Nephron progenitor cell (in vitro differentiated cells): ENCODE measurements at regions not wholly inside any gene's neighbourhood (a gene's known extent, or its start where the extent isn't known, plus 50 kb on each side); places are given as distances from the start of the nearest gene placed in this dataset.
"Not testable (repeated sequence)": the region's sequence is repeated elsewhere in the genome, so short reads cannot be mapped to it uniquely, and the experiment has no call there.

ENCODE experiments used
- DNase-seq: peaks from one replicate; pipeline ENCODE4 v3.0.0; 2021
- H3K27ac Mint-ChIP-seq: 2 replicates; pipeline ENCODE4 v1.8.0; 2021; ENCODE audit warnings: mild to moderate bottlenecking, moderate library complexity, mixed read lengths
- H3K27me3 Mint-ChIP-seq: 2 replicates; pipeline ENCODE4 v1.8.0; 2021; ENCODE audit warnings: mild to moderate bottlenecking, low read depth, mixed read lengths; ENCODE audit not compliant: poor library complexity
- H3K36me3 Mint-ChIP-seq: 2 replicates; pipeline ENCODE4 v1.8.0; 2021; ENCODE audit warnings: low read depth, mixed read lengths
- H3K4me1 Mint-ChIP-seq: 2 replicates; pipeline ENCODE4 v1.8.0; 2021; ENCODE audit warnings: mixed read lengths
- H3K4me3 Mint-ChIP-seq: 2 replicates; pipeline ENCODE4 v1.8.0; 2021; ENCODE audit warnings: mild to moderate bottlenecking, moderate library complexity, mixed read lengths
- H3K9me3 Mint-ChIP-seq: 2 replicates; pipeline ENCODE4 v1.8.0; 2021; ENCODE audit warnings: mild to moderate bottlenecking, moderate library complexity, mixed read lengths
- TF ChIP-seq, protein P1 (sequence below): fragments of 200-600 bp; sonication (generic); IDR thresholded peaks from 2 replicates; pipeline ENCODE4 v1.5.0; 2021; ENCODE audit warnings: antibody characterized with exemption

DNA sequence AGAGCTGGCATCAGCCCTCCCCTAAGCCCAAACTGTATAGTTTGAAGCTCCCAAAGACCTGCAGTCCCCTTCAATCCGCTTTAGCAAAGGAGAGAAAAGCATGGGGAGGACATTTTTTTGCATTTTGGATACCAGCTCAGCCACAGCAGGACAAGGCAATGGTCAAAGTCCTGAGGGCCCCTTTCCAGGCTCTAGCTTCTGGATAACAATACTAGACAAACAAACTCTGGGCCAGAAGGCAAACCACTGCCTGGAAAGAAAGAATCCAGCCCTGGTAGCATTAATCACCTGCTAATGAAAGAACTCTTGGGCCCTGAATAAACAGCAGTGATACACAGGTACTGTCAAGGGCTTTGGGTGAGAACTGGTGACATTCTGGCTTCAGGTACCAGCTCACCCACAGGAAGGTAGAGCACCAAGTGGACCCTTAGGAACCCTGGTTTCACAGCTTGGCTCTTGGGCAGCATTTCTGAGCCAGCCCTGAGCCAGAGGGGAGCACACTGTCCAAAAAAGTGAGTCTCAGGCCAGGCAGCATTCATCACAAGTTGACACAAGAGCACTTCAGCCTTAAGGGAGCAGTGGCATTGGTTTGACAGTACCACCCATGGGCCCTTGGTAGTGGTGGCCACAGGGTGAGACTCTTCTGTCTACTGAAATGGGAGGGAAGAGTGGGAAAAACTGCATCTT, 62.5 kb downstream of the SPIN3 start:
- no peaks in the 10 kb centered on the region for H3K4me1 Mint-ChIP-seq
- TF ChIP-seq, protein P1, sequence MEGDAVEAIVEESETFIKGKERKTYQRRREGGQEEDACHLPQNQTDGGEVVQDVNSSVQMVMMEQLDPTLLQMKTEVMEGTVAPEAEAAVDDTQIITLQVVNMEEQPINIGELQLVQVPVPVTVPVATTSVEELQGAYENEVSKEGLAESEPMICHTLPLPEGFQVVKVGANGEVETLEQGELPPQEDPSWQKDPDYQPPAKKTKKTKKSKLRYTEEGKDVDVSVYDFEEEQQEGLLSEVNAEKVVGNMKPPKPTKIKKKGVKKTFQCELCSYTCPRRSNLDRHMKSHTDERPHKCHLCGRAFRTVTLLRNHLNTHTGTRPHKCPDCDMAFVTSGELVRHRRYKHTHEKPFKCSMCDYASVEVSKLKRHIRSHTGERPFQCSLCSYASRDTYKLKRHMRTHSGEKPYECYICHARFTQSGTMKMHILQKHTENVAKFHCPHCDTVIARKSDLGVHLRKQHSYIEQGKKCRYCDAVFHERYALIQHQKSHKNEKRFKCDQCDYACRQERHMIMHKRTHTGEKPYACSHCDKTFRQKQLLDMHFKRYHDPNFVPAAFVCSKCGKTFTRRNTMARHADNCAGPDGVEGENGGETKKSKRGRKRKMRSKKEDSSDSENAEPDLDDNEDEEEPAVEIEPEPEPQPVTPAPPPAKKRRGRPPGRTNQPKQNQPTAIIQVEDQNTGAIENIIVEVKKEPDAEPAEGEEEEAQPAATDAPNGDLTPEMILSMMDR = no peak
- H3K9me3 Mint-ChIP-seq = peaks cover 83% of the 10 kb centered on the region

DNA sequence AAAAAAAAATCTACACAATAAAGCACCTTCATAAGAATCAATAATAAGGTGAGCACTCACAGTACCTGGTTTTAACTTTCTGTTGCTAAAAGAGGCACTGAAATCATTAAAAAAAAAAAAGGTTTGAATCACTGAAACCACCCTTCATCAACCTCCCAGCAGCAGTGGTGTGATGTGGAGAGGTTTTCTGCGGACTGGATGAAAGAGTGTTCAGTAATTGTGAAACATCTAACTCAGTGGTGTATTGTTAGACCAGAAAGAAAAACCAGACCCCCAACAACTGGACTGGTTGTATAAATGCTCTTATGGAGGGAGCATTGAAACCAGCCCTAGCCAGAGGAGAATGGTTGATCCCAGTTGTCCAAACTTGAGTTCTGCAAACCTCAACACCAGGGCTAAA, 63.2 kb downstream of the SPIN3 start:
- peaks cover 2% of the 10 kb centered on the region for H3K27me3 Mint-ChIP-seq
- H3K27ac Mint-ChIP-seq = no peak overlapping the region
- no peaks in the 10 kb centered on the region for H3K36me3 Mint-ChIP-seq
- H3K4me1 Mint-ChIP-seq = no peaks in the 10 kb centered on the region
- TF ChIP-seq, protein P1 = no peak
- no peak overlapping the region for H3K4me3 Mint-ChIP-seq
- H3K9me3 Mint-ChIP-seq = peaks cover 83% of the 10 kb centered on the region
- DNase-seq = no peak

More for the DNA sequence above, 62.5 kb downstream of the SPIN3 start:
- Mint-ChIP-seq H3K36me3 (no peaks in the 10 kb centered on the region), H3K4me3 (no peak overlapping the region), H3K27me3 (peaks cover 2% of the 10 kb centered on the region), H3K27ac (no peak overlapping the region)
- DNase-seq = no peak

DNA sequence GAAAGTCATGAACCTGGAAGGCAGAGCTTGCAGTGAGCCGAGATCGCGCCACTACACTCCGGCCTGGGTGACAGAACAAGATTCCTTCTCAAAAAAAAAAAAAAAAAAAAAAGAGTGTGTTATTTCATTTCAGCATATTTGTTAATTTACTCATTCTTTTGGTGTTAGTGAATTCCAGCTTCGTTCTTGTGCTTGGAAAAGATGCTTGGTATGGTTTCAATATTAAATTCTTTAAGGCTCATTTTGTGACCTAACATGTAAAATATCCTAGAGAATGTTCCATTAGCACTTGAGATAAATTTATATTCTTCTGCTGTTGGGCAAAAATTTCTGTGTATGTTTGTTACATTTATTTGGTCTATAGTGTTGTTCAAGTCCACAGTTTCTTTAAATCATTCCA, 66.8 kb downstream of the SPIN3 start:
- Mint-ChIP-seq H3K4me1 (no peaks in the 10 kb centered on the region), H3K27me3 (peaks cover 8% of the 10 kb centered on the region), H3K4me3 (no peak overlapping the region), H3K9me3 (peaks cover 83% of the 10 kb centered on the region), H3K36me3 (no peaks in the 10 kb centered on the region), H3K27ac (no peak overlapping the region)
- TF ChIP-seq, protein P1 = no peak
- DNase-seq = no peak

DNA sequence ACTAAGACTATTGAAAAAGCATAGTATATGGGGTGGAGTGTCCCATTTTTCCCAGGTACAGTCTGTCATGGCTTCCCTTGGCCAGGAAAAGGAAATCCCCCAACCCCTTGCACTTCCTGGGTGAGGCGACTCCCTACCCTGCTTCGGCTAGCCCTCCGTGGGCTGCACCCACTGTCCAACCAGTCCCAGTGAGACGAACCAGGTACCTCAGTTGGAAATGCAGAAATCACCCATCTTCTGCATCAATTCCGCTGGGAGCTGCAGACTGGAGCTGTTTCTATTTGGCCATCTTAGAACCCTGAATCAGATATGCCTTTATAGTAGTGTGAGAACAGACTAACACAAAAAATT, 74.4 kb downstream of the SPIN3 start:
- not testable (repeated sequence) for H3K4me1 Mint-ChIP-seq, H3K27me3 Mint-ChIP-seq, DNase-seq, H3K27ac Mint-ChIP-seq, H3K4me3 Mint-ChIP-seq, H3K36me3 Mint-ChIP-seq
- peaks cover 94% of the 10 kb centered on the region for H3K9me3 Mint-ChIP-seq

DNA sequence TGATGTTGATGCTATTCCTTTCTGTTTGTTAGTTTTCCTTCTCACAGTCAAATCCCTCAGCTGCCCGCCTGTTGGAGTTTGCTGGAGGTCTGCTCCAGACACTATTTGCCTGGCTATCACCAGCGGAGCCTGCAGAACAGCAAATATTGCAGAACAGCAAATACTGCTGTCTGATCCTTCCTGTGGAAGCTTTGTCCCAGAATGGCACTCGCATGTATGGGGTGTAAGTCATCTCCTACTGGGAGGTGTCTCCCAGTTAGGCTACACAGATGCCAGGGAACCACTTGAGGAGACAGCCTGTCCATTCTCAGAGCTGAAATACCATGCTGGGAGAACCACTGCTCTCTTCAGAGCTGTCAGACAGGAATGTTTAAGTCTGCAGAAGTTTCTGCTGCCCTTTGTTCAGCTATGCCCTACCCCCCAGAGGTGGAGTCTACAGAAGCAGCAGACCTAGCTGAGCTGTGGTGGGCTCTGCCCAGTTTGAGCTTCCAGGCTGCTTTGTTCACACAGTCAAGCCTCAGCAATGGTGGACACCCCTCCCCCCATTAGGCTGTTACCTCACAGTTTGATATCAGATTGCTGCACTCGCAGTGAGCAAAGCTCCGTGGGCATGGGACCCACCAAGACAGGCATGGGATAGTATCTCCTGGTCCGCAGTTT, 74.9 kb downstream of the SPIN3 start:
- H3K4me1 Mint-ChIP-seq = no peaks in the 10 kb centered on the region
- H3K36me3 Mint-ChIP-seq = no peaks in the 10 kb centered on the region
- H3K27me3 Mint-ChIP-seq = peaks cover 8% of the 10 kb centered on the region
- TF ChIP-seq, protein P1 = no peak
- peaks cover 94% of the 10 kb centered on the region for H3K9me3 Mint-ChIP-seq
- H3K4me3 Mint-ChIP-seq = no peak overlapping the region
- H3K27ac Mint-ChIP-seq = no peak overlapping the region
- DNase-seq = no peak

DNA sequence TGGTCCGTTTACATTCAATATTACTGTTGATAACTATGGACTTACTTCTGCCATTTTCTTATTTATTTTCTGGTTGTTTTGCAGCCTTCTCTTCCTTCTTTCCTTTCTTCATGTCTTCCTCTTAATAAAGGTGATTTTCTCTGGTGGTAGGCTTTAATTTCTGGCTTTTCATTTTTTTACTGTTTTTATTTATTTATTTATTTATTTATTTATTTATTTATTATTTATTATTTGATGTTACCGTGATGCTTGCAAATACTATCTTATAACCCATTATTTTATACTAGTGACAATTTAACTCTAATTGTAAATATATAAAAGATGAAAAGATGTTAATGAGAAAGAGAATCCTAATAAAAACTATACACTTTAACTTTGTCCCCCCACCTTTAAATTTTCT, 112.8 kb downstream of the SPIN3 start:
- no peak for DNase-seq
- Mint-ChIP-seq H3K4me3 (no peak overlapping the region), H3K36me3 (no peaks in the 10 kb centered on the region), H3K27me3 (peaks cover 5% of the 10 kb centered on the region), H3K4me1 (no peaks in the 10 kb centered on the region), H3K9me3 (peaks cover 62% of the 10 kb centered on the region), H3K27ac (no peak overlapping the region)
- TF ChIP-seq, protein P1 = no peak
